Astrocyte (in vitro differentiated cells and primary cell): ENCODE measurements at regions not wholly inside any gene's neighbourhood (a gene's known extent, or its start where the extent isn't known, plus 50 kb on each side); places are given as distances from the start of the nearest gene placed in this dataset.

Experiments
- CTCF ChIP-seq: IDR thresholded peaks from 2 replicates; pipeline ENCODE4 v1.5.1; 2011; ENCODE audit warnings: low read depth, mild to moderate bottlenecking, inconsistent platforms, low read length, moderate library complexity; ENCODE audit not compliant: insufficient read depth
- EZH2 ChIP-seq: IDR thresholded peaks from 2 replicates; pipeline ENCODE4 v1.6.1; 2012; ENCODE audit warnings: mild to moderate bottlenecking, low read length, inconsistent platforms; ENCODE audit not compliant: insufficient read depth

DNA sequence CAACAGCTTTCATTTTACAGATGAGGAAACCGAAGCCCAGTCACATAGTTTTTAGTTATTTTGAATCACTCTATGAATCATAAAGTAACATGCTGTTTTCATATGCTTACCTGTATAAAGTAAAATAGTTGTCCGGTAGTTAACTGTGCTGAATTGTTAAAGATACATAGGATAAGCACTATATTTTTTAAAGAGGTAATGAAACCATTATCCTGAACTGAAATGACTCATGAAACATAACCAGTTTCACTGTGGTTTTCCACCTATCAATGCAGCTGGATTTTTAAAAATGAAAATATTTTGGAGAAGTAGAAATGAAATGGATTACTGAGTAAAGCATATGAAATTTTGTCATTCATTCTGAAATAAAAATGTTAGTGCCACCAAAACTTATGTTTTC, 655.0 kb downstream of the OLFM4 start:
- TF ChIP-seq EZH2: no peak
- no peak for TF ChIP-seq CTCF
